A673 (cell line): ENCODE measurements at regions not wholly inside any gene's neighbourhood (a gene's known extent, or its start where the extent isn't known, plus 50 kb on each side); places are given as distances from the start of the nearest gene placed in this dataset.

Source experiments
- BruUV-seq: library from RNA; stranded (reverse); fragments of 400-500 nt; replicated peaks from 2 replicates; lab custom pipeline; 2021; lab: Mats Ljungman, UMichigan
- CTCF ChIA-PET: fragments of 300-600 bp; sonication (Branson Sonifier 250); formaldehyde crosslinking; loops from one replicate; lab custom pipeline; 2022; ENCODE audit warnings: antibody characterized with exemption; lab: Charles Lee
- POLR2A ChIA-PET: fragments of 300-600 bp; sonication (Branson Sonifier 250); formaldehyde crosslinking; loops from one replicate; lab custom pipeline; 2022; ENCODE audit warnings: antibody characterized with exemption; ENCODE audit not compliant: low non-redundant PET; lab: Charles Lee
- DNase-seq: peaks from one replicate; pipeline ENCODE4 v3.0.0-alpha.2; 2015; ENCODE audit warnings: low spot score
- H3K27ac ChIP-seq: fragments of 200-600 bp; sonication (generic); 2 replicates; pipeline ENCODE4 v1.5.1; 2016; ENCODE audit warnings: mixed run types, low read depth, mild to moderate bottlenecking, mixed read lengths, antibody characterized with exemption, low read length; ENCODE audit not compliant: poor library complexity, severe bottlenecking
- H3K27me3 ChIP-seq: fragments of 200-600 bp; sonication (generic); replicated peaks from 2 replicates; pipeline ENCODE4 v1.6.1; 2017; ENCODE audit warnings: mixed run types, low read depth, mild to moderate bottlenecking, mixed read lengths, antibody characterized with exemption, low read length; ENCODE audit not compliant: insufficient read depth, poor library complexity
- H3K36me3 ChIP-seq: fragments of 200-600 bp; sonication (generic); 2 replicates; pipeline ENCODE4 v1.6.1; 2016; ENCODE audit warnings: mixed run types, mild to moderate bottlenecking, mixed read lengths, antibody characterized with exemption, low read length; ENCODE audit not compliant: insufficient read depth, poor library complexity, severe bottlenecking
- H3K4me1 ChIP-seq: fragments of 200-600 bp; sonication (generic); 2 replicates; pipeline ENCODE4 v1.6.1; 2017; ENCODE audit warnings: mixed run types, mild to moderate bottlenecking, mixed read lengths, antibody characterized with exemption, low read length; ENCODE audit not compliant: insufficient read depth, poor library complexity, severe bottlenecking
- H3K4me3 ChIP-seq: fragments of 200-600 bp; sonication (generic); 2 replicates; pipeline ENCODE4 v1.5.1; 2016; ENCODE audit warnings: low read depth, mixed run types, mild to moderate bottlenecking, mixed read lengths, low read length; ENCODE audit not compliant: poor library complexity, severe bottlenecking
- H3K9me3 ChIP-seq: fragments of 200-600 bp; sonication (generic); 2 replicates; pipeline ENCODE4 v1.6.1; 2016; ENCODE audit warnings: mixed run types, low read depth, mild to moderate bottlenecking, mixed read lengths, antibody characterized with exemption, low read length; ENCODE audit not compliant: poor library complexity, severe bottlenecking
- EZH2 ChIP-seq: fragments of 200-600 bp; sonication (generic); IDR thresholded peaks from 2 replicates; pipeline ENCODE4 v1.6.1; 2017; ENCODE audit warnings: borderline replicate concordance, low read depth, mild to moderate bottlenecking, mixed read lengths, antibody characterized with exemption, low read length; ENCODE audit not compliant: poor library complexity, severe bottlenecking
- intact Hi-C: fragments of 100-400 bp; cut with micrococcal nuclease; formaldehyde crosslinking; loops from one replicate; pipeline ENCODE4 v1.10.0; 2022; ENCODE audit not compliant: unreplicated experiment
- TF ChIP-seq, protein P1 (sequence below): fragments of 300-800, 200-600 bp; sonication (generic); conservative IDR thresholded peaks from 2 replicates; pipeline ENCODE4 v1.5.1; 2017; ENCODE audit warnings: low read depth, mild to moderate bottlenecking, antibody characterized with exemption, low read length, moderate library complexity, mixed read lengths

DNA sequence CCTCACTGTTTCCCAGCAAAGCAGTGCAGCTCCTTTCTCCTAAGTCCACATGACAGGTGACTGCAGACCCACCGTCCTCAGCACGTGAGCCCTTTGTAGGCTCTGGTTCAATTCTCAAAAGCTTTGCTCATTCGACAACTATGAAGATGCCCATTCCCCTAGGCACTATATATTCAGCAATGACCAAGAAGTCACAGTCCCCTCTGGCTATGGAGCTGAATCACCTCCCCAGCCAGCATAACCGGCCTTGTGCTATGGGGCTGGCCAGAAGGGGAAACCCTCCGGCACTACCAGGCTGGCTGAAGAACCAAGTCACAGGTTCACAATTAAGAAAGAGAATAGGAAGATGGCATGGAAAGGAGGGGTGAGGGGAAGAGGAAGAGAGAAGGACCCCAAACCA, 139.7 kb downstream of the WSCD1 start:
- POLR2A ChIA-PET: no interaction called here
- CTCF ChIA-PET: no interaction called here
- no peak for DNase-seq
- Histone ChIP-seq H3K27ac (no peak overlapping the region), H3K9me3 (no peaks in the 10 kb centered on the region), H3K36me3 (no peaks in the 10 kb centered on the region), H3K4me3 (no peak overlapping the region), H3K4me1 (no peaks in the 10 kb centered on the region), H3K27me3 (peaks cover 85% of the 10 kb centered on the region)
- TF ChIP-seq, protein P1, sequence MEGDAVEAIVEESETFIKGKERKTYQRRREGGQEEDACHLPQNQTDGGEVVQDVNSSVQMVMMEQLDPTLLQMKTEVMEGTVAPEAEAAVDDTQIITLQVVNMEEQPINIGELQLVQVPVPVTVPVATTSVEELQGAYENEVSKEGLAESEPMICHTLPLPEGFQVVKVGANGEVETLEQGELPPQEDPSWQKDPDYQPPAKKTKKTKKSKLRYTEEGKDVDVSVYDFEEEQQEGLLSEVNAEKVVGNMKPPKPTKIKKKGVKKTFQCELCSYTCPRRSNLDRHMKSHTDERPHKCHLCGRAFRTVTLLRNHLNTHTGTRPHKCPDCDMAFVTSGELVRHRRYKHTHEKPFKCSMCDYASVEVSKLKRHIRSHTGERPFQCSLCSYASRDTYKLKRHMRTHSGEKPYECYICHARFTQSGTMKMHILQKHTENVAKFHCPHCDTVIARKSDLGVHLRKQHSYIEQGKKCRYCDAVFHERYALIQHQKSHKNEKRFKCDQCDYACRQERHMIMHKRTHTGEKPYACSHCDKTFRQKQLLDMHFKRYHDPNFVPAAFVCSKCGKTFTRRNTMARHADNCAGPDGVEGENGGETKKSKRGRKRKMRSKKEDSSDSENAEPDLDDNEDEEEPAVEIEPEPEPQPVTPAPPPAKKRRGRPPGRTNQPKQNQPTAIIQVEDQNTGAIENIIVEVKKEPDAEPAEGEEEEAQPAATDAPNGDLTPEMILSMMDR: no peak
- no peak for TF ChIP-seq EZH2
- intact Hi-C loops: no loop called here
- no TSS peak for BruUV-seq

DNA sequence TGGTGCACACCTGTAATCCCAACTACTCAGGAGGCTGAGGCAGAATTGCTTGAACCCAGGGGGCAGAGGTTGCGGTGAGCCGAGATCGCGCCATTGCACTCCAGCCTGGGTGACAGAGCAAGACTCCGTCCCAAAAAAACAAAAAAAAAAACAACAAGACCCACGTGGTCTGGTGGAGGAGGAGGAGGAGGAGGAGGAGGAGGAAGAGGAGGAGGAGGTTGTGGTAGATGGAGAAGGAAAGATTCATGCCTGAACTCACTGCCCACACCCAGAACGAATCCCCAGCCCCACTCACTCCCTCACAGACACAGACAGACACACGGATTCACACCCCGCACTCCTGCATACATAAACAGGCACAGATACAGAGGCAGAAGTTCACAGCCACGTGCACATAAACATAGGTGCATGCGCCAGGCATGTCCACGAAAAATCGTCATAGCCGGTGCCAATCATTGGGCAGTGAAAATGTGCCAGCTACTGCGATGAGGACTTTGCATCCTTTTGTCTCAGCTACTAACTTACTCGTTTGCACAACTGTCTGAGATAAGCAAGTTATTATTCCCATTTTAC, 138.5 kb downstream of the WSCD1 start:
- Histone ChIP-seq H3K36me3 (no peaks in the 10 kb centered on the region), H3K9me3 (no peaks in the 10 kb centered on the region), H3K27me3 (peaks cover 86% of the 10 kb centered on the region), H3K4me3 (no peak overlapping the region), H3K4me1 (no peaks in the 10 kb centered on the region), H3K27ac (no peak overlapping the region)
- intact Hi-C loops: no loop called here
- POLR2A ChIA-PET: no interaction called here
- no TSS peak for BruUV-seq
- CTCF ChIA-PET: no interaction called here
- DNase-seq: no peak
- TF ChIP-seq EZH2: no peak
- TF ChIP-seq, protein P1: no peak

DNA sequence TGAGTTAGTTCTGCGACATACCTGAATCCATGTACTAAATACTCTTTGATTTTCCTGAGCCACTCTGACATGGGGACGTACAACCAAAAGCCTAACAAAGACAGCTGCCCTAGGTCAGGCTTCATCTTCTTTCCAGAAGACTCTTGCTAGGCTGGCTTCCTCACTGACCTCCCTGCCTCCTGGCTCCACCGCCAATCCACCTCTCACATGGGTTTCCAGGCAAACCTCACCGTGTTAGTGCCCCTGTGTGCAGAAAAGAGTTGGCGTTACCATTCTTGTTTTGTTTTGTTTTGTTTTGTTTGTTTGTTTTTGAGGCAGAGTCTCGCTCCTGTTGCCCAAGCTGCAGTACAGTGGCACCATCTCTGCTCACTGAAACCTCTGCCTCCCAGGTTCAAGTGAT, 135.3 kb downstream of the WSCD1 start:
- Histone ChIP-seq H3K4me1 (no peaks in the 10 kb centered on the region), H3K27ac (no peak overlapping the region), H3K36me3 (no peaks in the 10 kb centered on the region), H3K9me3 (no peaks in the 10 kb centered on the region), H3K27me3 (peaks cover 83% of the 10 kb centered on the region), H3K4me3 (no peak overlapping the region)
- no peak for TF ChIP-seq EZH2
- TF ChIP-seq, protein P1: no peak
- no TSS peak for BruUV-seq
- intact Hi-C loops: no loop called here
- ChIA-PET CTCF (interaction anchor here (0.5 kb wide), 1 partner anchor 498 kb away, joined by 4 read pairs; no protein-coding TSS in a partner anchor), POLR2A (no interaction called here)
- DNase-seq: no peak
